HCT116 (cell line): ENCODE measurements at regions not wholly inside any gene's neighbourhood (a gene's known extent, or its start where the extent isn't known, plus 50 kb on each side); places are given as distances from the start of the nearest gene placed in this dataset.

Experiments
- ATAC-seq: fragments of 200-7000 bp; cut with Tn5 transposase; 2 replicates; pipeline ENCODE4 v1.9.1; 2020; ENCODE audit warnings: mild to moderate bottlenecking, moderate library complexity
- BruUV-seq: library from RNA; stranded (reverse); fragments of 400-500 nt; replicated peaks from 2 replicates; lab custom pipeline; 2021; lab: Mats Ljungman, UMichigan
- CTCF ChIA-PET: fragments of 300-600 bp; sonication (Branson Sonifier 250); formaldehyde crosslinking; loops from one replicate; lab custom pipeline; 2021; ENCODE audit warnings: antibody characterized with exemption; lab: Charles Lee
- POLR2A ChIA-PET: fragments of 300-600, 350-600 bp; sonication (Branson Sonifier 250); formaldehyde crosslinking; loops from one replicate; lab custom pipeline; 2021; ENCODE audit warnings: antibody characterized with exemption; lab: Charles Lee
- RAD21 ChIA-PET, 2 experiments: fragments of 300-600 bp; sonication (Branson Sonifier 250); formaldehyde crosslinking; loops; one replicate each; lab custom pipeline; 2023; ENCODE audit warnings: low total read pairs in 2 of 2; ENCODE audit not compliant: uncharacterized antibody in 2 of 2, unreplicated experiment in 2 of 2, low non-redundant PET in 1 of 2; lab: Charles Lee
- DNase-seq: peaks from one replicate; pipeline ENCODE4 v3.0.0-alpha.2; 2010; ENCODE audit warnings: low read depth, low spot score
- H2AFZ ChIP-seq: fragments of 200-600 bp; shearing (Covaris generic), sonication (generic); 2 replicates; pipeline ENCODE4 v1.6.1; 2017; ENCODE audit warnings: low read depth, mixed run types, mixed read lengths, antibody characterized with exemption, low read length; ENCODE audit not compliant: poor library complexity, severe bottlenecking
- H3K27ac ChIP-seq: 2 replicates; pipeline ENCODE4 v1.5.1; 2012; ENCODE audit warnings: low read depth, low read length
- H3K27me3 ChIP-seq: fragments of 200-600 bp; sonication (generic); 2 replicates; pipeline ENCODE4 v1.6.1; 2016; ENCODE audit warnings: mixed run types, low read length, mixed read lengths; ENCODE audit not compliant: insufficient read depth
- H3K36me3 ChIP-seq, 2 experiments: fragments of 200-500 bp in 1 of 2; fragments of 200-600 bp in 1 of 2; sonication (Bioruptor generic) in 1 of 2; sonication (generic) in 1 of 2; 2 replicates each; pipeline versions ENCODE4 v1.5.1 to v1.6.1; 2014 to 2016; ENCODE audit warnings: low read length in 2 of 2, inconsistent platforms in 1 of 2, mixed read lengths in 1 of 2, mixed run types in 1 of 2; ENCODE audit not compliant: insufficient read depth in 2 of 2, control insufficient read depth in 1 of 2
- H3K4me1 ChIP-seq, 2 experiments: fragments of 200-600 bp in 1 of 2; sonication (generic) in 1 of 2; 2 replicates each; pipeline versions ENCODE4 v1.5.1 to v1.6.1; 2012 to 2017; ENCODE audit warnings: low read length in 2 of 2, inconsistent platforms in 1 of 2, mild to moderate bottlenecking in 1 of 2, mixed read lengths in 1 of 2, mixed run types in 1 of 2, moderate library complexity in 1 of 2; ENCODE audit not compliant: insufficient read depth in 2 of 2, control insufficient read depth in 1 of 2
- H3K4me2 ChIP-seq: fragments of 200-600 bp; sonication (generic); 2 replicates; pipeline ENCODE4 v1.6.1; 2017; ENCODE audit warnings: mixed run types, low read length, mixed read lengths
- H3K4me3 ChIP-seq, 2 experiments: fragments of 200-600 bp in 1 of 2; sonication (generic) in 1 of 2; replicated peaks in 1 of 2; 2 replicates each; pipeline ENCODE4 v1.5.1; 2011 to 2016; ENCODE audit warnings: low read length in 2 of 2, control low read depth in 1 of 2, low read depth in 1 of 2, mild to moderate bottlenecking in 1 of 2, mixed read lengths in 1 of 2, mixed run types in 1 of 2
- H3K79me2 ChIP-seq: fragments of 200-600 bp; sonication (generic); 2 replicates; pipeline ENCODE4 v1.6.1; 2017; ENCODE audit warnings: mild to moderate bottlenecking, mixed run types, low read length, moderate library complexity, mixed read lengths; ENCODE audit not compliant: insufficient read depth
- H3K9ac ChIP-seq: fragments of 200-600 bp; sonication (generic); 2 replicates; pipeline ENCODE4 v1.6.1; 2016; ENCODE audit warnings: low read length, mixed read lengths
- H3K9me2 ChIP-seq: fragments of 200-600 bp; sonication (generic), shearing (Covaris generic); 2 replicates; pipeline ENCODE4 v1.6.1; 2017; ENCODE audit warnings: mixed run types, mild to moderate bottlenecking, moderate library complexity; ENCODE audit not compliant: insufficient read depth
- H3K9me3 ChIP-seq, 2 experiments: fragments of 200-500 bp in 1 of 2; fragments of 200-600 bp in 1 of 2; sonication (Bioruptor generic) in 1 of 2; sonication (generic) in 1 of 2; 2 replicates each; pipeline ENCODE4 v1.6.1; 2014 to 2017; ENCODE audit warnings: low read length in 2 of 2, mixed read lengths in 2 of 2, inconsistent platforms in 1 of 2, low read depth in 1 of 2, mild to moderate bottlenecking in 1 of 2, mixed run types in 1 of 2, moderate library complexity in 1 of 2; ENCODE audit not compliant: control insufficient read depth in 1 of 2, insufficient read depth in 1 of 2
- H4K20me1 ChIP-seq: fragments of 200-600 bp; sonication (generic), shearing (Covaris generic); 2 replicates; pipeline ENCODE4 v1.6.1; 2017; ENCODE audit warnings: mixed run types, mild to moderate bottlenecking, moderate library complexity; ENCODE audit not compliant: insufficient read depth
- CBX3 ChIP-seq: IDR thresholded peaks from 2 replicates; pipeline ENCODE4 v1.6.1; 2012; ENCODE audit warnings: low read depth
- CTCF ChIP-seq, 3 experiments: fragments of 200-600 bp in 1 of 3; sonication (generic) in 1 of 3; IDR thresholded peaks in 2 of 3; conservative IDR thresholded peaks in 1 of 3; 2 replicates each; pipeline ENCODE4 v1.5.1; 2012 to 2017; ENCODE audit warnings: low read depth in 2 of 3, low read length in 2 of 3, antibody characterized with exemption in 1 of 3, borderline replicate concordance in 1 of 3, control low read depth in 1 of 3, mild to moderate bottlenecking in 1 of 3, mixed read lengths in 1 of 3, mixed run types in 1 of 3, moderate library complexity in 1 of 3; ENCODE audit not compliant: insufficient read depth in 1 of 3
- EGR1 ChIP-seq: IDR thresholded peaks from 2 replicates; pipeline ENCODE4 v1.6.1; 2012; ENCODE audit warnings: low read depth
- EZH2 ChIP-seq: fragments of 200-600 bp; sonication (generic); IDR thresholded peaks from 2 replicates; pipeline ENCODE4 v1.6.1; 2017; ENCODE audit warnings: antibody characterized with exemption, mixed run types
- FOSL1 ChIP-seq: IDR thresholded peaks from 2 replicates; pipeline ENCODE4 v1.6.1; 2012; ENCODE audit warnings: low read depth
- RAD21 ChIP-seq: IDR thresholded peaks from 2 replicates; pipeline ENCODE4 v1.6.1; 2012; ENCODE audit warnings: low read depth, mild to moderate bottlenecking
- SP1 ChIP-seq: IDR thresholded peaks from 2 replicates; pipeline ENCODE4 v1.6.1; 2012; ENCODE audit warnings: low read depth
- TCF7L2 ChIP-seq: IDR thresholded peaks from 2 replicates; pipeline ENCODE4 v1.7.0; 2011; ENCODE audit warnings: borderline replicate concordance, inconsistent platforms; ENCODE audit not compliant: insufficient read depth, insufficient read length; ENCODE audit errors: extremely low read depth
- YY1 ChIP-seq: IDR thresholded peaks from 2 replicates; pipeline ENCODE4 v1.6.1; 2011; ENCODE audit warnings: low read length, low read depth, moderate library complexity, mild to moderate bottlenecking; ENCODE audit not compliant: insufficient replicate concordance; ENCODE audit errors: extremely low read depth
- ZFX ChIP-seq: fragments of 450-650 bp; IDR thresholded peaks from 2 replicates; pipeline ENCODE4 v1.6.1; 2017
- ZNF274 ChIP-seq: fragments of 200-500 bp; sonication (Bioruptor generic); IDR thresholded peaks from 2 replicates; pipeline ENCODE4 v1.6.1; 2014; ENCODE audit warnings: mild to moderate bottlenecking, low read depth, low read length, inconsistent platforms
- intact Hi-C: fragments of 100-400 bp; cut with micrococcal nuclease; formaldehyde crosslinking; loops from 2 replicates; pipeline ENCODE4 v1.10.0; 2022
- TF ChIP-seq, protein P1 (sequence below): IDR thresholded peaks from 2 replicates; pipeline ENCODE4 v1.6.1; 2011; ENCODE audit warnings: mild to moderate bottlenecking, low read length, moderate library complexity; ENCODE audit not compliant: insufficient replicate concordance; ENCODE audit errors: extremely low read depth

- ATAC-seq (no peak), DNase-seq (no peak)
- Histone ChIP-seq H3K9ac (no peak overlapping the region), H3K36me3 (no peaks in the 10 kb centered on the region), H3K27ac (no peak overlapping the region), H2AFZ (no peak overlapping the region), H3K79me2 (no peaks in the 10 kb centered on the region), H3K27me3 (no peaks in the 10 kb centered on the region), H3K4me3 (no peak overlapping the region), H3K4me1 (peaks cover 0 to 19% of the 10 kb centered on the region in 2 experiments; a peak in 2 of 4 replicates), H3K9me3 (no peaks in the 10 kb centered on the region), H3K9me2 (no peaks in the 10 kb centered on the region), H4K20me1 (no peaks in the 10 kb centered on the region), H3K4me2 (no peak overlapping the region)
- intact Hi-C loops: no loop called here
- RAD21 ChIA-PET: no interaction called here
- POLR2A ChIA-PET: no interaction called here
- BruUV-seq: no TSS peak
- TF ChIP-seq, protein P1, sequence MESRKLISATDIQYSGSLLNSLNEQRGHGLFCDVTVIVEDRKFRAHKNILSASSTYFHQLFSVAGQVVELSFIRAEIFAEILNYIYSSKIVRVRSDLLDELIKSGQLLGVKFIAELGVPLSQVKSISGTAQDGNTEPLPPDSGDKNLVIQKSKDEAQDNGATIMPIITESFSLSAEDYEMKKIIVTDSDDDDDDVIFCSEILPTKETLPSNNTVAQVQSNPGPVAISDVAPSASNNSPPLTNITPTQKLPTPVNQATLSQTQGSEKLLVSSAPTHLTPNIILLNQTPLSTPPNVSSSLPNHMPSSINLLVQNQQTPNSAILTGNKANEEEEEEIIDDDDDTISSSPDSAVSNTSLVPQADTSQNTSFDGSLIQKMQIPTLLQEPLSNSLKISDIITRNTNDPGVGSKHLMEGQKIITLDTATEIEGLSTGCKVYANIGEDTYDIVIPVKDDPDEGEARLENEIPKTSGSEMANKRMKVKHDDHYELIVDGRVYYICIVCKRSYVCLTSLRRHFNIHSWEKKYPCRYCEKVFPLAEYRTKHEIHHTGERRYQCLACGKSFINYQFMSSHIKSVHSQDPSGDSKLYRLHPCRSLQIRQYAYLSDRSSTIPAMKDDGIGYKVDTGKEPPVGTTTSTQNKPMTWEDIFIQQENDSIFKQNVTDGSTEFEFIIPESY: no peak
- TF ChIP-seq RAD21: no peak
- no peak for TF ChIP-seq ZNF274
- CTCF ChIA-PET: no interaction called here
These were observed 455.1 kb downstream of the BTG1 start for GRCh38 chr12:91690531-91690930.

DNA sequence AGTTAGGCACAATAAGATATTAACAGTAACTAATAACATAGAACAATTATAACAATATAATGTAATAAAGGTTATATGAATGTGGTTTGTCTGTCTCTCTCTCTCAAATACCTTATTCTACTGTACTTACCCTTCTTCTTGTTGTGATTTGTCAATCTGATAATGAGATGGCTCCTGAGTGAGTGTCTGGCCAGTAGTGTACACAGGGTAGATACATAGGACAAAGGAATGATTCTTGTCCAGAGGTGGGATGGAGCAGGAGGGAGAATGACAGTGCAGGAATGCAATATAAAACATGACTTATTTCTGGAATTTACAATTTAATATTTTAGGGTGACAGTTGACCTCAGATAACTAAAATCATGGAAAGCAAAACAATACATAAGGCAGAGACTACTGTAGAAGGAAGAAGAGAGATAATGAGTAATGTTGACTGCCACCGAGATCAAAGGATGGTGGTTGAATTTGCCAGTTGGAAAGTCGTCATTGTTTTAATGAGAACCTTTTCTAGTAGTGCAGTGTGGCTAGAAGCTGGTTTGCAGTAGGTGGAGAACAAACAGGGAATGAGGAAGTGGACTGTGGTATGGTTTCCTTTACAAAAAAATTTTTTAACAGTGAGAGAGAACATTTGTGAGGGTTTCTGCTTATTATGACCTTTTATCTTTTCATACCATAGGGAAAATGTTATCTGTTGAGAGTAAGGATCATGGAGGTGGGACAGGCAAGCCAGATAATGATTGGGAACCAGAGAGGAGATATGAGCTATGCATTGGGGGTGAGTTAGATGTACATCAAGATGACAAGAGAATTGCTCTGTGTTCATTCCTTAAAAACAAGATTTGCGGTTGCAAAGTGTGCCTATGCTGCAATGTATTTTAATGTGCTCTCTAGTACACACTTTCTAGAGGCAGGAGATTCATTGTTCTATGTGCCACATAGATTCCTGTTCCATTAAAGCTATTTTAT, 458.3 kb downstream of the BTG1 start:
- ChIA-PET RAD21 (no interaction called here), POLR2A (no interaction called here), CTCF (no interaction called here)
- H3K4me2 ChIP-seq: peak overlapping the region; percentile 37
- H3K36me3 ChIP-seq: no peaks in the 10 kb centered on the region
- DNase-seq (peak; percentile 23), ATAC-seq (peak; percentile 85)
- no peak overlapping the region for H3K9ac ChIP-seq
- H3K4me3 ChIP-seq: no peak overlapping the region
- H3K9me2 ChIP-seq: no peaks in the 10 kb centered on the region
- no TSS peak for BruUV-seq
- intact Hi-C loops: no loop called here
- no peaks in the 10 kb centered on the region for H3K27me3 ChIP-seq
- peak overlapping the region; percentile 71 for H2AFZ ChIP-seq
- no peaks in the 10 kb centered on the region for H4K20me1 ChIP-seq
- H3K27ac ChIP-seq: no peak overlapping the region
- no peaks in the 10 kb centered on the region for H3K79me2 ChIP-seq
- H3K4me1 ChIP-seq: peaks cover 0 to 19% of the 10 kb centered on the region in 2 experiments; a peak in 2 of 4 replicates
- no peaks in the 10 kb centered on the region for H3K9me3 ChIP-seq
- no peak for TF ChIP-seq YY1
- TF ChIP-seq CTCF (IDR thresholded peaks at IDR 0.05 in 2 of 3, conservative IDR thresholded peaks at IDR 0.05 in 1 of 3; ENCODE audit: borderline replicate concordance in 1 of 3, insufficient read depth in 1 of 3, low read depth in 2 of 3, low read length in 2 of 3): no peak
- TF ChIP-seq ZNF274: no peak
- TF ChIP-seq FOSL1: no peak
- TF ChIP-seq EZH2: no peak
- no peak for TF ChIP-seq CBX3
- no peak for TF ChIP-seq EGR1
- peak; percentile 37 for TF ChIP-seq TCF7L2
- TF ChIP-seq SP1: peak; percentile 26; the same call in 1 of the 2 replicates
- no peak for TF ChIP-seq ZFX
